H9 (cell line): ENCODE measurements at regions not wholly inside any gene's neighbourhood (a gene's known extent, or its start where the extent isn't known, plus 50 kb on each side); places are given as distances from the start of the nearest gene placed in this dataset.

Experiments used
- DNase-seq: peaks from one replicate; pipeline ENCODE4 v3.0.0-alpha.2; 2017
- H2AFZ ChIP-seq: one replicate; pipeline ENCODE4 v1.6.1; 2013; ENCODE audit warnings: mild to moderate bottlenecking, low read length, control low read depth, moderate library complexity
- H2AK5ac ChIP-seq: 2 replicates; pipeline ENCODE4 v1.6.1; 2013; ENCODE audit warnings: low read length, control low read depth, mixed read lengths; ENCODE audit not compliant: insufficient read length
- H2BK120ac ChIP-seq: one replicate; pipeline ENCODE4 v1.6.1; 2013; ENCODE audit warnings: low read depth, mild to moderate bottlenecking, low read length, control low read depth, inconsistent platforms; ENCODE audit not compliant: poor library complexity, severe bottlenecking
- H2BK12ac ChIP-seq: 2 replicates; pipeline ENCODE4 v1.6.1; 2013; ENCODE audit warnings: low read length, control low read depth, mixed read lengths, low read depth; ENCODE audit not compliant: insufficient read length
- H2BK15ac ChIP-seq: 2 replicates; pipeline ENCODE4 v1.6.1; 2013; ENCODE audit warnings: low read depth, low read length, control low read depth
- H2BK20ac ChIP-seq: one replicate; pipeline ENCODE4 v1.6.1; 2013; ENCODE audit warnings: low read depth, mild to moderate bottlenecking, low read length, control low read depth, inconsistent platforms; ENCODE audit not compliant: poor library complexity, severe bottlenecking
- H2BK5ac ChIP-seq: 2 replicates; pipeline ENCODE4 v1.6.1; 2013; ENCODE audit warnings: low read length, control low read depth, mixed read lengths; ENCODE audit not compliant: insufficient read length
- H3K14ac ChIP-seq: 2 replicates; pipeline ENCODE4 v1.6.1; 2013; ENCODE audit warnings: low read length, control low read depth; ENCODE audit not compliant: insufficient read depth
- H3K18ac ChIP-seq: 2 replicates; pipeline ENCODE4 v1.6.1; 2013; ENCODE audit warnings: low read depth, mild to moderate bottlenecking, mixed read lengths, low read length, control low read depth; ENCODE audit not compliant: insufficient read length
- H3K23ac ChIP-seq: 2 replicates; pipeline ENCODE4 v1.6.1; 2013; ENCODE audit warnings: low read length, control low read depth, mixed read lengths, low read depth; ENCODE audit not compliant: insufficient read length
- H3K23me2 ChIP-seq: 2 replicates; pipeline ENCODE4 v1.6.1; 2013; ENCODE audit warnings: low read depth, mild to moderate bottlenecking, mixed read lengths, low read length, control low read depth; ENCODE audit not compliant: insufficient read length, poor library complexity, severe bottlenecking
- H3K27ac ChIP-seq: 2 replicates; pipeline ENCODE4 v1.5.1; 2013; ENCODE audit warnings: low read length, control low read depth, mixed read lengths, low read depth; ENCODE audit not compliant: insufficient read length
- H3K27me3 ChIP-seq: 2 replicates; pipeline ENCODE4 v1.6.1; 2013; ENCODE audit warnings: low read length, control low read depth, inconsistent platforms; ENCODE audit not compliant: insufficient read depth
- H3K4ac ChIP-seq: 2 replicates; pipeline ENCODE4 v1.6.1; 2013; ENCODE audit warnings: low read depth, mild to moderate bottlenecking, control low read depth, inconsistent platforms, low read length, moderate library complexity
- H3K4me1 ChIP-seq: 2 replicates; pipeline ENCODE4 v1.6.1; 2013; ENCODE audit warnings: low read length, control low read depth, inconsistent platforms; ENCODE audit not compliant: insufficient read depth
- H3K4me2 ChIP-seq: 2 replicates; pipeline ENCODE4 v1.6.1; 2013; ENCODE audit warnings: low read length, control low read depth, mixed read lengths; ENCODE audit not compliant: insufficient read length, insufficient read depth
- H3K56ac ChIP-seq: 2 replicates; pipeline ENCODE4 v1.6.1; 2013; ENCODE audit warnings: low read depth, mild to moderate bottlenecking, mixed read lengths, low read length, control low read depth; ENCODE audit not compliant: insufficient read length
- H3K79me1 ChIP-seq: 2 replicates; pipeline ENCODE4 v1.6.1; 2013; ENCODE audit warnings: low read depth, mild to moderate bottlenecking, moderate library complexity, low read length, control low read depth, inconsistent platforms; ENCODE audit not compliant: insufficient read depth, poor library complexity, severe bottlenecking
- H3K79me2 ChIP-seq: 2 replicates; pipeline ENCODE4 v1.6.1; 2013; ENCODE audit warnings: low read length, control low read depth, inconsistent platforms; ENCODE audit not compliant: insufficient read depth
- H3K9ac ChIP-seq: 2 replicates; pipeline ENCODE4 v1.6.1; 2013; ENCODE audit warnings: low read length, control low read depth, mixed read lengths; ENCODE audit not compliant: insufficient read length; ENCODE audit errors: extremely low read depth
- H3K9me3 ChIP-seq: one replicate; pipeline ENCODE4 v1.6.1; 2013; ENCODE audit warnings: low read depth, low read length, inconsistent platforms; ENCODE audit not compliant: control insufficient read depth
- H3T11ph ChIP-seq: one replicate; pipeline ENCODE4 v1.6.1; 2013; ENCODE audit warnings: mild to moderate bottlenecking, low read length, control low read depth, inconsistent platforms
- H4K20me1 ChIP-seq: one replicate; pipeline ENCODE4 v1.6.1; 2013; ENCODE audit not compliant: control insufficient read depth, insufficient read length, insufficient read depth
- H4K5ac ChIP-seq: 2 replicates; pipeline ENCODE4 v1.6.1; 2013; ENCODE audit warnings: low read depth, mild to moderate bottlenecking, mixed read lengths, low read length, control low read depth; ENCODE audit not compliant: insufficient read length
- H4K8ac ChIP-seq: replicated peaks from 2 replicates; pipeline ENCODE4 v1.6.1; 2013; ENCODE audit warnings: low read length, control low read depth, mixed read lengths, low read depth; ENCODE audit not compliant: insufficient read length
- H4K91ac ChIP-seq: 2 replicates; pipeline ENCODE4 v1.6.1; 2013; ENCODE audit warnings: low read depth, mild to moderate bottlenecking, moderate library complexity, mixed read lengths, low read length, control low read depth; ENCODE audit not compliant: insufficient read length
- H3K27ac Mint-ChIP-seq, 3 experiments: 2 replicates in 2 of 3; 3 replicates in 1 of 3; pipeline ENCODE4 v1.8.0; 2020 to 2021; ENCODE audit warnings: mixed read lengths in 3 of 3, mild to moderate bottlenecking in 1 of 3, moderate library complexity in 1 of 3
- H3K27me3 Mint-ChIP-seq: 2 replicates; pipeline ENCODE4 v1.8.0; 2021; ENCODE audit warnings: low read depth, mild to moderate bottlenecking, moderate library complexity, mixed read lengths
- H3K36me3 Mint-ChIP-seq, 3 experiments: 2 replicates in 2 of 3; 3 replicates in 1 of 3; pipeline ENCODE4 v1.8.0; 2020 to 2021; ENCODE audit warnings: low read depth in 3 of 3, mixed read lengths in 3 of 3; ENCODE audit not compliant: insufficient read depth in 1 of 3
- H3K4me1 Mint-ChIP-seq, 2 experiments: 2 replicates each; pipeline ENCODE4 v1.8.0; 2020; ENCODE audit warnings: mixed read lengths in 2 of 2
- H3K4me3 Mint-ChIP-seq, 2 experiments: 2 replicates in 1 of 2; 3 replicates in 1 of 2; pipeline ENCODE4 v1.8.0; 2020 to 2021; ENCODE audit warnings: mild to moderate bottlenecking in 2 of 2, mixed read lengths in 2 of 2, moderate library complexity in 1 of 2
- H3K9me3 Mint-ChIP-seq, 2 experiments: 2 replicates in 1 of 2; 3 replicates in 1 of 2; pipeline ENCODE4 v1.8.0; 2020; ENCODE audit warnings: mild to moderate bottlenecking in 2 of 2, mixed read lengths in 2 of 2, moderate library complexity in 1 of 2
- WGBS: extraction: QIAGEN DNeasy Blood & Tissue Kit; methylation state at CpG from one replicate; pipeline ENCODE4 v1.1.7; 2013; ENCODE audit warnings: missing lambda C conversion rate, low lambda C conversion rate, mixed read lengths; ENCODE audit not compliant: insufficient read length; ENCODE audit errors: extremely low coverage; 5-methylcytosine and 5-hydroxymethylcytosine counted together
- TF ChIP-seq, protein P1 (sequence below): fragments of 200-600 bp; sonication (generic); conservative IDR thresholded peaks from 3 replicates; pipeline ENCODE4 v1.8.0; 2021; ENCODE audit warnings: antibody characterized with exemption, mild to moderate bottlenecking

DNA sequence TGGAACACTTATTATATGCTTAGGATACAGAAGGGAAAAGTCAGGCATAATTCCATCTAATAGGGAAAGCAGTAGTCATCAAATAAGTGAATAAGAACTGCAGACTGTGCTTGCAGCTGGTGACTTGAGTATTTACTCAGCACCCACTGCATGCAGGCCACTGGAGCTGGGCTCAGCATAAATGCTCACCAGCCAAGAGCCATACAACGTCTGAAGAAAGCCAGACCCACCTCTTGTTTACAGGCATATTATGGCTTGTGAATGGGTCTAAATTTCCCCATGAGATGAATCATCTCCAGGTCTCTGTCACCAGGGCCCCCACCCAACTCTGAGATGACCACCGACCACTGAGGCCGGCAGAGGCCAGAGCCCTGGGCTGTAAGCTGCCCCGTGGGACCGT, 123.8 kb upstream of the PKDCC start:
- H3T11ph ChIP-seq, result no peak overlapping the region
- no peaks in the 10 kb centered on the region for H3K23me2 ChIP-seq
- no peak overlapping the region for H3K4ac ChIP-seq
- H4K91ac ChIP-seq, result no peak overlapping the region
- no peak overlapping the region for H4K8ac ChIP-seq
- H2BK15ac ChIP-seq, result no peak overlapping the region
- no peaks in the 10 kb centered on the region for H3K27me3 ChIP-seq
- no CpG with 5 or more reads among the region's 5 CpGs for WGBS
- H3K56ac ChIP-seq, result no peak overlapping the region
- no peak overlapping the region for H3K18ac ChIP-seq
- H2BK12ac ChIP-seq, result no peak overlapping the region
- no peak for DNase-seq
- H2AK5ac ChIP-seq, result no peak overlapping the region
- H3K79me1 ChIP-seq, result no peaks in the 10 kb centered on the region
- H3K9ac ChIP-seq, result no peak overlapping the region
- peaks cover 7% of the 10 kb centered on the region for H3K27me3 Mint-ChIP-seq
- no peaks in the 10 kb centered on the region for H4K20me1 ChIP-seq
- no peaks in the 10 kb centered on the region for H3K79me2 ChIP-seq
- no peak overlapping the region for H3K4me2 ChIP-seq
- no peak overlapping the region for H3K4me3 Mint-ChIP-seq
- H3K9me3 Mint-ChIP-seq, result peaks cover 0 to 4% of the 10 kb centered on the region in 2 experiments; a peak in 4 of 5 replicates
- no peaks in the 10 kb centered on the region for H3K4me1 ChIP-seq
- H3K36me3 Mint-ChIP-seq, result peaks cover 0 to 8% (median 0%) of the 10 kb centered on the region in 3 experiments; a peak in 4 of 7 replicates
- peaks cover 15 to 21% of the 10 kb centered on the region in 2 experiments for H3K4me1 Mint-ChIP-seq
- no peak overlapping the region for H2AFZ ChIP-seq
- H2BK5ac ChIP-seq, result no peak overlapping the region
- H3K14ac ChIP-seq, result no peak overlapping the region
- no peak overlapping the region for H3K27ac ChIP-seq
- no peak overlapping the region for H3K27ac Mint-ChIP-seq
- no peak overlapping the region for H3K23ac ChIP-seq
- no peak overlapping the region for H4K5ac ChIP-seq
- H2BK120ac ChIP-seq, result no peak overlapping the region
- TF ChIP-seq, protein P1, sequence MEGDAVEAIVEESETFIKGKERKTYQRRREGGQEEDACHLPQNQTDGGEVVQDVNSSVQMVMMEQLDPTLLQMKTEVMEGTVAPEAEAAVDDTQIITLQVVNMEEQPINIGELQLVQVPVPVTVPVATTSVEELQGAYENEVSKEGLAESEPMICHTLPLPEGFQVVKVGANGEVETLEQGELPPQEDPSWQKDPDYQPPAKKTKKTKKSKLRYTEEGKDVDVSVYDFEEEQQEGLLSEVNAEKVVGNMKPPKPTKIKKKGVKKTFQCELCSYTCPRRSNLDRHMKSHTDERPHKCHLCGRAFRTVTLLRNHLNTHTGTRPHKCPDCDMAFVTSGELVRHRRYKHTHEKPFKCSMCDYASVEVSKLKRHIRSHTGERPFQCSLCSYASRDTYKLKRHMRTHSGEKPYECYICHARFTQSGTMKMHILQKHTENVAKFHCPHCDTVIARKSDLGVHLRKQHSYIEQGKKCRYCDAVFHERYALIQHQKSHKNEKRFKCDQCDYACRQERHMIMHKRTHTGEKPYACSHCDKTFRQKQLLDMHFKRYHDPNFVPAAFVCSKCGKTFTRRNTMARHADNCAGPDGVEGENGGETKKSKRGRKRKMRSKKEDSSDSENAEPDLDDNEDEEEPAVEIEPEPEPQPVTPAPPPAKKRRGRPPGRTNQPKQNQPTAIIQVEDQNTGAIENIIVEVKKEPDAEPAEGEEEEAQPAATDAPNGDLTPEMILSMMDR, result no peak
- H2BK20ac ChIP-seq, result no peak overlapping the region
- no peaks in the 10 kb centered on the region for H3K9me3 ChIP-seq
